ENCODE measurements at regions not wholly inside any gene's neighbourhood (a gene's known extent, or its start where the extent isn't known, plus 50 kb on each side); places are given as distances from the start of the nearest gene placed in this dataset.

DNA sequence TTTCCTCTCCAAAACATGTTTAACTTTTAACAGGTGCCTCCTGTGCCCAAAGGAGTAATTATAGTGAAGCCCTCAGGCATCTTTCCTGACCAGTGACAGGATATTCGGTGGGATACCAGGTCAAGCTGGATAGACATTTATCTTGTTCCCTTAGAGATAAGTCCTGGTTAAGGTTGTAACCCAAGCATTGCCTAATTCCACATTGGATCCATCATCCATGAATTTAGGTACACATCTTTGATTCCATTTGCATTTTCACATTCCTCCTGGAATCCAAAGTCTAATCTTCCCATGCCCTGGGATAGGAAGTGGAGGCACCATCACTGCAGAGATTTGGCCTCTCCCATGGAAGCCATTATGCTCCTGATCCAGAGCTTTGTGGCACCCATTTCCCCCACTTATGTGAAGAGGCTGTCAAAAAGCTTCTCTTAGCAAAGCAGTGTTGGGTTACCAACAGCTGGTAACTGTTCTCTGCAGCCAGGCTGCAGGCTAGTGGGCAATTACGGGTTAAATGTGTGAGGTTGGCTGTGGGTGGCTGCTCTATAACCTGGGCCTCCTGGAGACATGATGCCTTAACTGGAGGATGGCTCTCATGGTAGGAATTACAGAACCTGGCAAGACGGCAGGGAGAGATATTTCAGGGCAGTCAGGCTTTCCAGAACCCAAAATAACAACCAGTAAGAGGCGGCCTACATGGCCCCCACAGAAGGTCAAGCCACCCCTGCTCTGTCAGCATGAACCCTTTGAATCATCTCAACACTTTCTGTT lies 96.9 kb upstream of the VGLL2 start:
- TF ChIP-seq, protein P1, sequence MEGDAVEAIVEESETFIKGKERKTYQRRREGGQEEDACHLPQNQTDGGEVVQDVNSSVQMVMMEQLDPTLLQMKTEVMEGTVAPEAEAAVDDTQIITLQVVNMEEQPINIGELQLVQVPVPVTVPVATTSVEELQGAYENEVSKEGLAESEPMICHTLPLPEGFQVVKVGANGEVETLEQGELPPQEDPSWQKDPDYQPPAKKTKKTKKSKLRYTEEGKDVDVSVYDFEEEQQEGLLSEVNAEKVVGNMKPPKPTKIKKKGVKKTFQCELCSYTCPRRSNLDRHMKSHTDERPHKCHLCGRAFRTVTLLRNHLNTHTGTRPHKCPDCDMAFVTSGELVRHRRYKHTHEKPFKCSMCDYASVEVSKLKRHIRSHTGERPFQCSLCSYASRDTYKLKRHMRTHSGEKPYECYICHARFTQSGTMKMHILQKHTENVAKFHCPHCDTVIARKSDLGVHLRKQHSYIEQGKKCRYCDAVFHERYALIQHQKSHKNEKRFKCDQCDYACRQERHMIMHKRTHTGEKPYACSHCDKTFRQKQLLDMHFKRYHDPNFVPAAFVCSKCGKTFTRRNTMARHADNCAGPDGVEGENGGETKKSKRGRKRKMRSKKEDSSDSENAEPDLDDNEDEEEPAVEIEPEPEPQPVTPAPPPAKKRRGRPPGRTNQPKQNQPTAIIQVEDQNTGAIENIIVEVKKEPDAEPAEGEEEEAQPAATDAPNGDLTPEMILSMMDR (IDR thresholded peaks at IDR 0.05) = no peak
- TF ChIP-seq EZH2 (IDR thresholded peaks at IDR 0.05; ENCODE audit: borderline replicate concordance, insufficient read depth, low read depth, low read length, poor library complexity, severe bottlenecking) = no peak

All from B cell (primary cell).